ENCODE measurements at regions not wholly inside any gene's neighbourhood (a gene's known extent, or its start where the extent isn't known, plus 50 kb on each side); places are given as distances from the start of the nearest gene placed in this dataset.

DNA sequence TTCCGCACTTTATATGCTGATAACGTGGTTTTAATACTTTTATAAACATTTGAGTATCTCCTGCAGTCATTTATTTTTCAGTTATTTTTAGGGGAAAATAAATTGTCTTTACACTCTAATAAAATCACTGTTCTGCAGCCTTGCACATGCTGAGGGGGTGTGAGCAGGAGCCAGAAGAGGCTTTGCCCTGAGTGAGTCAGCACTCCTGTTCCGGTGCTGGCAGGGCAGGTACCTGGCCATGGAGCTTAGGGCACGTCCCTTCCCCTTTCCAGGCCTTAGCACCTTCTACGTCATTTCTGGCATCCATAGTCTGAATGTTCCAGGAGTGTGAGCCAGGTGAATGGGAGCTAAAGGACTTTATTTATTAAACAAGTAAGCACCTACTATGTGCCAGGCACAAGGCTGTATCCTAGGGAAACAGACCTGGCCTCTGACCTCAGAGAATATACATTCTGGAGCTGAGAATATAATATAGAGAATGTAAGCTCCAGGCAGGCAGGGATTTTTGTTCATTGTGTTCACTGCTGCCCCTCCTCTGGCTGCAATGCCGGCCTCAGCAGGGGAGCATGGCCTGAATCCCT lies 402.9 kb downstream of the PTPRU start:
- H3K4me3 ChIP-seq (ENCODE audit: insufficient read depth, low read depth, low read length, poor library complexity, severe bottlenecking): no peak overlapping the region
- DNase-seq: no peak
- no peaks in the 10 kb centered on the region for H3K36me3 ChIP-seq (ENCODE audit: control insufficient read depth, insufficient read depth, low read length)
- H3K27ac ChIP-seq (ENCODE audit: insufficient read depth, low read length, poor library complexity, severe bottlenecking): no peak overlapping the region
- H3K9me3 ChIP-seq (ENCODE audit: control insufficient read depth, low read length): no peaks in the 10 kb centered on the region
- H3K27me3 ChIP-seq (replicated peaks; ENCODE audit: control insufficient read depth, insufficient read depth, low read length, poor library complexity, severe bottlenecking): no peaks in the 10 kb centered on the region
- no peaks in the 10 kb centered on the region for H3K4me1 ChIP-seq (ENCODE audit: control insufficient read depth, insufficient read depth, low read length, poor library complexity, severe bottlenecking)

DNA sequence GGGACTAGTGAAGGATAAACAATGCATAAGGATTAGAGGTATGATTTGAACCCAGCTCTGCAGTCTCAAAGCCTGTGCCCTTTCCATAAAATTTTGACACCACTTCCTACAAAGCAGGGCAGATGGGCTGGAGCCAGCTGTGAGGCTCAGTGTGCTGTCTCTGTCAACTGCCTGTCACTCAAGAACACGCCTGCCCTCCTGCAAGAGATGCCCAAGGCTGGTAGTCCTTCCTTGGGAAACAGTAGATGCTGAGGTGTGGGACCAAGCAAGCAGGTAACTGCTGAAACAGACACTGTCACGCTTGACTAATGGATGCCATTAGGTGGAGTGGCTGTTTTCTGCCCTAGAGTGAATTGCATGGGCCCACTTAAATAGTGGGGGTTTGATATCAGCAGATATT lies 402.0 kb downstream of the PTPRU start:
- Histone ChIP-seq H3K27ac (ENCODE audit: insufficient read depth, low read length, poor library complexity, severe bottlenecking) (no peak overlapping the region), H3K4me1 (ENCODE audit: control insufficient read depth, insufficient read depth, low read length, poor library complexity, severe bottlenecking) (no peaks in the 10 kb centered on the region), H3K9me3 (ENCODE audit: control insufficient read depth, low read length) (no peaks in the 10 kb centered on the region), H3K27me3 (replicated peaks; ENCODE audit: control insufficient read depth, insufficient read depth, low read length, poor library complexity, severe bottlenecking) (no peaks in the 10 kb centered on the region), H3K36me3 (ENCODE audit: control insufficient read depth, insufficient read depth, low read length) (no peaks in the 10 kb centered on the region), H3K4me3 (ENCODE audit: insufficient read depth, low read depth, low read length, poor library complexity, severe bottlenecking) (no peak overlapping the region)
- no peak for DNase-seq

DNA sequence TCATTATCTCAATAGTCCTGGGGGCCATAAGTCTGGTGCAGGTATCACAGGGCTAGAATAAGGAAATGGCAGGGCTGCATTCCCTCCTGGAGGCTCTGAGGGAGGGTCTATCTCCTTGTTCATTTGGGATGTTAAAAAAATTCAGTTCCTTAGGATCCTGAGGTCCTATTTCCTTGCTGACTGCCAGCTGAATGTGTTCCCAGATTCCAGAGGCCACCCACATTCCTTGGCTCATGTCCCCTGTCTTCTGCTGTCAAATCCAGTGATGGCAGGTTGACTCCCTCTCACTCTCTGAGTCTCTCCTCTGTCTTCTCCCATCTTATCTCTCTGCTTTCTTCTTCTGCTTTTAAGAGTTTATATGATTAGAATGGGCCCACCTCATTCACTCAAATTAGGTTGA lies 400.6 kb downstream of the PTPRU start:
- DNase-seq: no peak
- Histone ChIP-seq H3K4me3 (ENCODE audit: insufficient read depth, low read depth, low read length, poor library complexity, severe bottlenecking) (no peak overlapping the region), H3K27ac (ENCODE audit: insufficient read depth, low read length, poor library complexity, severe bottlenecking) (no peak overlapping the region)

DNA sequence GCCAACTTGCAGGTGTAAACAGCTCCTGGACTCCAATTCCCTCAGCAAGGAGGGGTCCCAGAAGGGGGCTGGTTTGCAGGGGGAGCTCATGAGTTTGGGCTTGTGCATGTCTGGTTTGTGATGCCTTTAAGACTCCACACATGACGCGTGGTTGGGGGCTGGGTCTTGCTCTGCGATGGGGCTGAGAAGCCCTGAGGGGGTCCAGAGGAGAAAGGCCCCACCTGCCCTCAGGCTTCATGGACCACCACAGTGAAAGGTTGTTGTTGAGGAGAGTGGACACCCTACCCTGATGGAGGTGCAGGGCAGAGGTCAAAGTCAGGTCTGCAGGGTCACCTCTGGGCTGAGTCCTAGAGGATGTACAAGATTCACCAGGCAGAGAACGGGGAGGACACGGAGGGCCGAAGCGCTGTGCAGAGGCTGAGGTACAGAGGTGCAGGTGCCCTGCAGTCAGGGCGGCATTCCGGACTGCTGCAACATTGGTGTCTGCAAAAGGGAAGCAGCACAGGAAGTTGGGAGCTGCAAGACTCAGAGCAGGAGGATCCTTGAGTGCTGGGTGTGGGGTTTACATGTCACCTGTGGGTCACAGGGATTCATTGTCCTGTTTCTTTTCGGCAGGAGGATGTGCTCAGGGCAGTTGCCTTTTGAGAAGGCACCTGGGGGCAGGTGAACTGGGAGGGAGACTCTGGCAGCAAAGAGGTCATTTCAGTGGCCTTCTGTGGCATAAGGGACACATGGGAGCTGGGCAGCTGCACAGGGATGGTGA lies 399.4 kb downstream of the PTPRU start:
- H3K4me1 ChIP-seq (ENCODE audit: control insufficient read depth, insufficient read depth, low read length, poor library complexity, severe bottlenecking): no peaks in the 10 kb centered on the region
- H3K27ac ChIP-seq (ENCODE audit: insufficient read depth, low read length, poor library complexity, severe bottlenecking): no peak overlapping the region
- no peaks in the 10 kb centered on the region for H3K9me3 ChIP-seq (ENCODE audit: control insufficient read depth, low read length)
- no peak overlapping the region for H3K4me3 ChIP-seq (ENCODE audit: insufficient read depth, low read depth, low read length, poor library complexity, severe bottlenecking)
- no peaks in the 10 kb centered on the region for H3K27me3 ChIP-seq (replicated peaks; ENCODE audit: control insufficient read depth, insufficient read depth, low read length, poor library complexity, severe bottlenecking)
- no peak for DNase-seq
- no peaks in the 10 kb centered on the region for H3K36me3 ChIP-seq (ENCODE audit: control insufficient read depth, insufficient read depth, low read length)

More for the DNA sequence above, 400.6 kb downstream of the PTPRU start:
- Histone ChIP-seq H3K4me1 (ENCODE audit: control insufficient read depth, insufficient read depth, low read length, poor library complexity, severe bottlenecking) (no peaks in the 10 kb centered on the region), H3K9me3 (ENCODE audit: control insufficient read depth, low read length) (no peaks in the 10 kb centered on the region), H3K27me3 (replicated peaks; ENCODE audit: control insufficient read depth, insufficient read depth, low read length, poor library complexity, severe bottlenecking) (no peaks in the 10 kb centered on the region), H3K36me3 (ENCODE audit: control insufficient read depth, insufficient read depth, low read length) (no peaks in the 10 kb centered on the region)

DNA sequence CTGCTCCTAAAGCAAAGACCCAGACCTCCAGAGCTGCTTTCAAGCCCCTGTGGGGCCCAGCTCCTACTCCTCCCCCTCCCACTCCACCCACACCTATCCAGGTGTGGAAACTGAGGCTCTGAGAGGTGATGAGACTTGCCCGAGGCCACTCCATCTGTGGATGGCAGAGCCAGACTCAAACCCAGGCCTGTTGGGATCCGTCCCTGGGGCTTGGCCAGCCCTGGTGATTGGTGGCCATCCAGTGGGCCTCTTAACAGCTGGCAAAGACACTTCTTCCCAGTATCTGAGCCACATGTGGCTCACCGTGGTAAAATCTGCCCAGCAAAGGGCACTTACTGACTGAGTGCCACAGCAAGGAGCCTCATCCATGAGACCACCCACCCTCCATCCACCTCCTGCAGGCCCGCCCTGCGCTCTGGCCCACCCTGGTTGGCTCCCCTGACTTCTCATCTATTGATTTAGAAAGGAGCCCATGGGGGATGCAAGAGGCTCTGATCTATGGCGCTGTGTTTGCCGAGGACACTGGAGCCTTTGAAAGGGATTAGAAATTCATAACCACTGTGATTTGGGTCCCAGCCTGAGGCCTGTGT lies 398.5 kb downstream of the PTPRU start:
- no peak overlapping the region for H3K27ac ChIP-seq (ENCODE audit: insufficient read depth, low read length, poor library complexity, severe bottlenecking)
- no peaks in the 10 kb centered on the region for H3K9me3 ChIP-seq (ENCODE audit: control insufficient read depth, low read length)
- H3K4me3 ChIP-seq (ENCODE audit: insufficient read depth, low read depth, low read length, poor library complexity, severe bottlenecking): no peak overlapping the region
- no peaks in the 10 kb centered on the region for H3K4me1 ChIP-seq (ENCODE audit: control insufficient read depth, insufficient read depth, low read length, poor library complexity, severe bottlenecking)
- no peak for DNase-seq
- no peaks in the 10 kb centered on the region for H3K27me3 ChIP-seq (replicated peaks; ENCODE audit: control insufficient read depth, insufficient read depth, low read length, poor library complexity, severe bottlenecking)
- H3K36me3 ChIP-seq (ENCODE audit: control insufficient read depth, insufficient read depth, low read length): no peaks in the 10 kb centered on the region

DNA sequence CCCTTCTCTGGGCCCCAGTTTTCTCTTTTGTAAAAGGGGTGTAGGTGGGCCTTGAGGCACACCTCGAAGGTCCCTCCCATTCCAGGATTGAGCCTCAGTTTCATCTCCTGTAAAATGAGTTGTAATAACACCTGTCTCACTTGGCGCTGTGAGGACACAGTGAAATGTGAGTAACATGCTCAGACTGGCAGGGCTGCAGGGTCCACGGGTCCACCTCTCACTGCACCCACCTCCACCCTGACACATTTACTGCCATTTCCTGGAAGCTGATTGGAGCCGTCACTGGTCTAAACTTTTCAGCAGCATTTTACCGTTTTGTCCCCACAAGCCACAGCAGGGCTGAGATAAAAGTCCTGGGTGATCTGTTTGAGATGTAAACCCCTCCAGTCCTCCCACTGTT lies 398.0 kb downstream of the PTPRU start:
- Histone ChIP-seq H3K27me3 (replicated peaks; ENCODE audit: control insufficient read depth, insufficient read depth, low read length, poor library complexity, severe bottlenecking) (no peaks in the 10 kb centered on the region), H3K4me1 (ENCODE audit: control insufficient read depth, insufficient read depth, low read length, poor library complexity, severe bottlenecking) (no peaks in the 10 kb centered on the region), H3K4me3 (ENCODE audit: insufficient read depth, low read depth, low read length, poor library complexity, severe bottlenecking) (no peak overlapping the region), H3K9me3 (ENCODE audit: control insufficient read depth, low read length) (no peaks in the 10 kb centered on the region), H3K27ac (ENCODE audit: insufficient read depth, low read length, poor library complexity, severe bottlenecking) (no peak overlapping the region), H3K36me3 (ENCODE audit: control insufficient read depth, insufficient read depth, low read length) (no peaks in the 10 kb centered on the region)
- no peak for DNase-seq

DNA sequence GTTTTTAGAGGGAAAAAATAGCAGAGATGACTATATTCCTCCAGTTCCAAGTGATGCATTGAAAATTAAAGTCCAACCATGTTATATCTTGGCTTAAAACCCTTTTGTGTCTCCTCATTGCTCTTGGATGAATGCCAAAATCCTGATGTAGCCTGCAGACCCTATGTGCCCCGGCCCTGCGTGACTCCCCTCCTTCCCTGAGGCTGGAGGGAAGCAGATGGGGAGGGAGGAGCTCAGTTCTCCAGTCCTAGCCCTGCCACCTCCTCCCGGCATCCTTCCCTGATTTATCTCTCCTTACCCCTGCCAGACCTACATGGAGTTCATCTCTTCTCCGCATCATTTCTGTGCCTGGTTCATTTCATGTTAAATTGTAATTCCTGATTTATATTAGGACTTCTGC lies 397.4 kb downstream of the PTPRU start:
- no peak for DNase-seq

DNA sequence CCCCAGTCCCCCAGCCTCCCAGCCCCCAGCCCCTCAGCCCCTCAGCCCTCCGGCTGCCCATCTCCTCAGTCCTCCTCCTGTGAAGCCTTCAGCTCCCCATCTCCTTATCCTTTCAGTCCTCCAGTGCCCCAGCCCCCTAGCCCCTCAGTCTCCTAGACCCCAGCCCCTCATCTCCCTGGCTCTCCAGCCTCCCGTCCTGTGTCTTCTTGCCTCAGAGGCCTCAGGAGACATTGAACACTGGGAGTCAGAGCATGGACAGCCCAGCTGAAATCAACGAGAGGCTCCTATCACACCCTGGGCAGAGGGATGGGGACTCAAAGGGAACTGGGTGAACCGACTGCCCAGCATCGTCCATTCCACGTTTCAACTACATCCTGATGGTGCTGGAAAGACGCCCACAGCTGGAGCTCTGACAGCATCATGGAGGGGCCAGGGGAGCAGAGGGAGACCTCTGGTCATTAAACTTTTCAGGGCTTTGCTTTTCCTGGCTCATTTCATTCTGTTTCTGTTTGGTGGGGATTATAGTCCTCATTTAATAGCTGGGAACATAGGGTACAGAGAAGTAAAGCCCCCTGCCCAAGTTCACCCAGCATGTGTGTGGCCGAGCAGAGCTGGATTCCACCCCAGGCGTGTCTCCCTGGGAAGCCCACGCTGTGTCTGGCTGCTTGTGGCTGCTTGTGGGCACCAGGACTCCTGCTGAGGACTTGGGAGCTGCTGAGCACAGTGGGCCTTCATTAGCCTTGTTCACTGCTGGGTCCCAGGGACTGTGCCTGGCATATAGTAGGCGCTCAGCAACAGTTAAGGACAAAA lies 396.7 kb downstream of the PTPRU start:
- Histone ChIP-seq H3K36me3 (ENCODE audit: control insufficient read depth, insufficient read depth, low read length) (no peaks in the 10 kb centered on the region), H3K27ac (ENCODE audit: insufficient read depth, low read length, poor library complexity, severe bottlenecking) (no peak overlapping the region), H3K4me1 (ENCODE audit: control insufficient read depth, insufficient read depth, low read length, poor library complexity, severe bottlenecking) (no peaks in the 10 kb centered on the region), H3K27me3 (replicated peaks; ENCODE audit: control insufficient read depth, insufficient read depth, low read length, poor library complexity, severe bottlenecking) (no peaks in the 10 kb centered on the region), H3K9me3 (ENCODE audit: control insufficient read depth, low read length) (no peaks in the 10 kb centered on the region), H3K4me3 (ENCODE audit: insufficient read depth, low read depth, low read length, poor library complexity, severe bottlenecking) (no peak overlapping the region)
- DNase-seq: no peak

More for the DNA sequence above, 397.4 kb downstream of the PTPRU start:
- Histone ChIP-seq H3K36me3 (ENCODE audit: control insufficient read depth, insufficient read depth, low read length) (no peaks in the 10 kb centered on the region), H3K27ac (ENCODE audit: insufficient read depth, low read length, poor library complexity, severe bottlenecking) (no peak overlapping the region), H3K4me3 (ENCODE audit: insufficient read depth, low read depth, low read length, poor library complexity, severe bottlenecking) (no peak overlapping the region), H3K4me1 (ENCODE audit: control insufficient read depth, insufficient read depth, low read length, poor library complexity, severe bottlenecking) (no peaks in the 10 kb centered on the region), H3K27me3 (replicated peaks; ENCODE audit: control insufficient read depth, insufficient read depth, low read length, poor library complexity, severe bottlenecking) (no peaks in the 10 kb centered on the region), H3K9me3 (ENCODE audit: control insufficient read depth, low read length) (no peaks in the 10 kb centered on the region)

DNA sequence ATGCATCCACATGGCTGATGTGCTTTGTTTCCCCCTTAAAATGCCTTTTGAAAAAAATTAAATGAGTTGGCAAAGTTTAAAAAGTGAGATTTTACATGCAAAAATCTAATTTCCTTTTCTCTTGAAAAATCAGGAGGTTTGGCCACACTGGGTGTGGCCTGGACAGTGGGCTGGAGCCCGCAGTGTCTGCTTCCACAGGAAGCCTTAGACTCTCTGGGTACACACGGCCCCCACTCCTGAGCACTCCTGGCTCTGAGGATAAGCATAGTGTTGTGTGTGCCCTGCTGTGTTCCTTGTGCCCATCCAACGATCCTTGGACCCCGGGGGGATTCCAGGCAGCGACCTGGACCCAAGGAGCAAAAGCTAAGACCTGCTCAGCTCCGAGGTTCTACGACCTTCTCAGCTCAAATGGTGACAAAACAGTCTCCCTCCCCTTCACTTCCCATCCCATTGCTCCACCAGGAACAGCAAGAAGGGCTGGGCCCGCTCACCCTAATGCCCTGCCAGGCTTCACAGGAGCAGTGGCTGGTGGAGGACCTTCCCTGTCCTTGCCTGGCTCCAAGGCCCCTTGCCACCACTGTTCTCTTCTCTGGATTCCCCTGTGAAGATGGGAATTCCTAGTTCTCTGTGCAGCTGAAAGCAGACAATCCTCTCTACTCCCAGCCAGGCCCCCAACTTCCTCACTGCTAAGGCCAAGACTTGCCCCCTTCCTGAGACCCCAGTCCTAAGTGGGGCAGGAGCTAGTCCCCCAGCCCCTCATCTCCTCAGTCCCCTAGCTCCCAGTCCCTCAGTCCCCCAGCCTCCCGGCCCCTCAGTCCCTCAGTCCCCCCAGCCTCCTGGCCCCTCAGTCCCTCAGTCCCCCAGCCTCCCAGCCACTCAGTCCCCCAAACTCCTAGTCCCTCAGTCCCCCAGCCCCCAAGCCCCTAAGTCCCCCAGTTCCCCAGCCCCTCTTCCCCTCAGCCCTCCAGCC lies 395.8 kb downstream of the PTPRU start:
- H3K4me3 ChIP-seq (ENCODE audit: insufficient read depth, low read depth, low read length, poor library complexity, severe bottlenecking): no peak overlapping the region
- no peaks in the 10 kb centered on the region for H3K4me1 ChIP-seq (ENCODE audit: control insufficient read depth, insufficient read depth, low read length, poor library complexity, severe bottlenecking)
- DNase-seq: no peak
- H3K27ac ChIP-seq (ENCODE audit: insufficient read depth, low read length, poor library complexity, severe bottlenecking): no peak overlapping the region
- H3K9me3 ChIP-seq (ENCODE audit: control insufficient read depth, low read length): no peaks in the 10 kb centered on the region
- no peaks in the 10 kb centered on the region for H3K36me3 ChIP-seq (ENCODE audit: control insufficient read depth, insufficient read depth, low read length)
- no peaks in the 10 kb centered on the region for H3K27me3 ChIP-seq (replicated peaks; ENCODE audit: control insufficient read depth, insufficient read depth, low read length, poor library complexity, severe bottlenecking)
